Chondrocyte (in vitro differentiated cells): ENCODE measurements at regions not wholly inside any gene's neighbourhood (a gene's known extent, or its start where the extent isn't known, plus 50 kb on each side); places are given as distances from the start of the nearest gene placed in this dataset.

ENCODE experiments used
- DNase-seq: peaks from one replicate; pipeline ENCODE4 v3.0.0; 2021; ENCODE audit warnings: mixed read lengths, low spot score
- H3K27ac Mint-ChIP-seq: one replicate; pipeline ENCODE4 v1.8.0; 2021; ENCODE audit warnings: mild to moderate bottlenecking, moderate library complexity, mixed read lengths; ENCODE audit not compliant: unreplicated experiment
- H3K27me3 Mint-ChIP-seq: 2 replicates; pipeline ENCODE4 v1.8.0; 2021; ENCODE audit warnings: low read depth, mixed read lengths
- H3K36me3 Mint-ChIP-seq: 2 replicates; pipeline ENCODE4 v1.8.0; 2021; ENCODE audit warnings: low read depth, mixed read lengths
- H3K4me1 Mint-ChIP-seq: 2 replicates; pipeline ENCODE4 v1.8.0; 2021; ENCODE audit warnings: low read depth, mild to moderate bottlenecking, mixed read lengths
- H3K4me3 Mint-ChIP-seq: one replicate; pipeline ENCODE4 v1.8.0; 2021; ENCODE audit warnings: mild to moderate bottlenecking, moderate library complexity, mixed read lengths; ENCODE audit not compliant: unreplicated experiment
- H3K9me3 Mint-ChIP-seq: 2 replicates; pipeline ENCODE4 v1.8.0; 2021; ENCODE audit warnings: low read depth, mixed read lengths
- CTCF ChIP-seq: fragments of 200-600 bp; sonication (generic); IDR thresholded peaks from 2 replicates; pipeline ENCODE4 v1.5.0; 2021; ENCODE audit warnings: antibody characterized with exemption, mild to moderate bottlenecking, moderate library complexity

GRCh38 chr13:44272692-44273091 lies 100.9 kb upstream of the SERP2 start:
- H3K4me1 Mint-ChIP-seq, result peaks cover 56% of the 10 kb centered on the region
- TF ChIP-seq CTCF, result no peak
- no peaks in the 10 kb centered on the region for H3K27me3 Mint-ChIP-seq
- H3K27ac Mint-ChIP-seq, result no peak overlapping the region
- H3K36me3 Mint-ChIP-seq, result no peaks in the 10 kb centered on the region
- H3K9me3 Mint-ChIP-seq, result no peaks in the 10 kb centered on the region
- no peak overlapping the region for H3K4me3 Mint-ChIP-seq
- DNase-seq, result no peak

GRCh38 chr13:44273216-44273615 lies 100.4 kb upstream of the SERP2 start:
- Mint-ChIP-seq H3K27me3 (no peaks in the 10 kb centered on the region), H3K36me3 (no peaks in the 10 kb centered on the region), H3K4me1 (peaks cover 52% of the 10 kb centered on the region), H3K9me3 (no peaks in the 10 kb centered on the region), H3K27ac (no peak overlapping the region), H3K4me3 (no peak overlapping the region)
- DNase-seq, result no peak
- TF ChIP-seq CTCF, result no peak

- H3K36me3 Mint-ChIP-seq, result no peaks in the 10 kb centered on the region
- H3K4me1 Mint-ChIP-seq, result peaks cover 46% of the 10 kb centered on the region
- no peaks in the 10 kb centered on the region for H3K27me3 Mint-ChIP-seq
- no peaks in the 10 kb centered on the region for H3K9me3 Mint-ChIP-seq
- DNase-seq, result no peak
- H3K4me3 Mint-ChIP-seq, result no peak overlapping the region
- TF ChIP-seq CTCF, result no peak
- no peak overlapping the region for H3K27ac Mint-ChIP-seq
Measured at GRCh38 chr13:44273991-44274770, 99.4 kb upstream of the SERP2 start.

GRCh38 chr13:44274771-44275205 lies 98.8 kb upstream of the SERP2 start:
- TF ChIP-seq CTCF, result no peak

GRCh38 chr13:44275381-44275780 lies 98.2 kb upstream of the SERP2 start:
- no peak for TF ChIP-seq CTCF
- Mint-ChIP-seq H3K27me3 (no peaks in the 10 kb centered on the region), H3K9me3 (no peaks in the 10 kb centered on the region), H3K4me3 (no peak overlapping the region), H3K27ac (no peak overlapping the region), H3K36me3 (no peaks in the 10 kb centered on the region), H3K4me1 (peaks cover 39% of the 10 kb centered on the region)
- DNase-seq, result no peak

More at GRCh38 chr13:44274771-44275205, 98.8 kb upstream of the SERP2 start:
- H3K27me3 Mint-ChIP-seq, result no peaks in the 10 kb centered on the region
- H3K27ac Mint-ChIP-seq, result no peak overlapping the region
- no peak for DNase-seq
- no peaks in the 10 kb centered on the region for H3K9me3 Mint-ChIP-seq
- no peaks in the 10 kb centered on the region for H3K36me3 Mint-ChIP-seq
- H3K4me3 Mint-ChIP-seq, result no peak overlapping the region
- peaks cover 43% of the 10 kb centered on the region for H3K4me1 Mint-ChIP-seq
